ENCODE measurements at regions not wholly inside any gene's neighbourhood (a gene's known extent, or its start where the extent isn't known, plus 50 kb on each side); places are given as distances from the start of the nearest gene placed in this dataset.
"Not testable (repeated sequence)": the region's sequence is repeated elsewhere in the genome, so short reads cannot be mapped to it uniquely, and the experiment has no call there.

DNA sequence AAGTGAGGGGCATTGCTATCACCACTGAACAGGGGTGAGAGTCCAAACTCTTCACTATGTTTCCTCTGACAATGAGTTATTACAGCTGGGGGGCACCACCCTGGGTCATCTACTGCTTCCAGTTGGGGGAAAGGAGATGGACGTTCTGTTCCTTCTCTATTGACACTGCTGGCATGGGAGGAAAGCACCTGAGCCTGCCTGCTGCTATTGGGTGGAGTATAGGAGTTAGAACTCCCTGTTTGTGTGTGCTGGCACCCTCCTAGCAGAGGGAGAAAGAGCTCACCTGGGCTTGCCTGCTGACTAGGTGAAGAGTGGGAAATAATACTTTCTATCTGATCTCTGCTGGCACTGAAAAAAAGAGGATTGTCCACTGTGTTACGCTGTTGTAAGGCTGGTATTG lies 163.8 kb downstream of the MSN start:
- Histone ChIP-seq H3K27ac (no peak overlapping the region), H3K4me1 (replicated peaks in 1 of 2) (no peaks in the 10 kb centered on the region), H3K36me3 (replicated peaks in 1 of 2) (no peaks in the 10 kb centered on the region), H3K4me3 (no peak overlapping the region), H3K9me3 (replicated peaks in 1 of 3) (no peaks in the 10 kb centered on the region), H3K27me3 (peaks cover 15% of the 10 kb centered on the region)
- intact Hi-C loops (cut with DNase I), result no loop called here
- DNase-seq, result no peak
- 38 to 60% (median 51%) methylated on average over 1 to 2 of the region's 2 CpGs for WGBS, 4 donors
- TF ChIP-seq, protein P1, sequence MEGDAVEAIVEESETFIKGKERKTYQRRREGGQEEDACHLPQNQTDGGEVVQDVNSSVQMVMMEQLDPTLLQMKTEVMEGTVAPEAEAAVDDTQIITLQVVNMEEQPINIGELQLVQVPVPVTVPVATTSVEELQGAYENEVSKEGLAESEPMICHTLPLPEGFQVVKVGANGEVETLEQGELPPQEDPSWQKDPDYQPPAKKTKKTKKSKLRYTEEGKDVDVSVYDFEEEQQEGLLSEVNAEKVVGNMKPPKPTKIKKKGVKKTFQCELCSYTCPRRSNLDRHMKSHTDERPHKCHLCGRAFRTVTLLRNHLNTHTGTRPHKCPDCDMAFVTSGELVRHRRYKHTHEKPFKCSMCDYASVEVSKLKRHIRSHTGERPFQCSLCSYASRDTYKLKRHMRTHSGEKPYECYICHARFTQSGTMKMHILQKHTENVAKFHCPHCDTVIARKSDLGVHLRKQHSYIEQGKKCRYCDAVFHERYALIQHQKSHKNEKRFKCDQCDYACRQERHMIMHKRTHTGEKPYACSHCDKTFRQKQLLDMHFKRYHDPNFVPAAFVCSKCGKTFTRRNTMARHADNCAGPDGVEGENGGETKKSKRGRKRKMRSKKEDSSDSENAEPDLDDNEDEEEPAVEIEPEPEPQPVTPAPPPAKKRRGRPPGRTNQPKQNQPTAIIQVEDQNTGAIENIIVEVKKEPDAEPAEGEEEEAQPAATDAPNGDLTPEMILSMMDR (IDR thresholded peaks at IDR 0.05), result no peak
- TF ChIP-seq POLR2A (IDR thresholded peaks at IDR 0.05), result no peak

DNA sequence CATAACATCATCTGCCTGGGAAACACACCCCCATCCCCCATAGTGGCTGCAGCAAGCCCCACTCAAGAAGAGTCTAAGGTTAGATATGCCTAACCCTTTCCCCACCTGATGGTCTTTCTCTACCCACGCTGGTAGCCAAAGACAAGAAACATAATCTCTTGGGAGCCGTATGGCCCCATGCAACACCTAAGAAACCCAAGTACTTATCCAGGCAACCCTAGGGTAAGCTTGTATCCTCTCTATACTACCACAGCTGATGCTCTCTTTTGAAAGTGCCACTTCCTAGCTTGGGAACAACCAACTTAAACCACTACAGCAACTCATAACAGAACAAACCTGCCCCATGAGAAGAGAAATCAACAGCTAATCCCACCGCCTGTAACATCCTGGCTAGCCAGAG lies 161.1 kb downstream of the MSN start:
- no peak for TF ChIP-seq POLR2A (IDR thresholded peaks at IDR 0.05)
- TF ChIP-seq, protein P1 (IDR thresholded peaks at IDR 0.05), result no peak
- H3K36me3 ChIP-seq (replicated peaks in 1 of 2), result no peaks in the 10 kb centered on the region
- no peak overlapping the region for H3K4me3 ChIP-seq
- intact Hi-C loops (cut with DNase I), result no loop called here
- no peak for DNase-seq
- H3K27me3 ChIP-seq, result peaks cover 15% of the 10 kb centered on the region
- no peaks in the 10 kb centered on the region for H3K9me3 ChIP-seq (replicated peaks in 1 of 3)
- H3K27ac ChIP-seq, result no peak overlapping the region
- no peaks in the 10 kb centered on the region for H3K4me1 ChIP-seq (replicated peaks in 1 of 2)
- 61 to 80% (median 69%) methylated on average over 1 to 3 of the region's 3 CpGs for WGBS, 4 donors

DNA sequence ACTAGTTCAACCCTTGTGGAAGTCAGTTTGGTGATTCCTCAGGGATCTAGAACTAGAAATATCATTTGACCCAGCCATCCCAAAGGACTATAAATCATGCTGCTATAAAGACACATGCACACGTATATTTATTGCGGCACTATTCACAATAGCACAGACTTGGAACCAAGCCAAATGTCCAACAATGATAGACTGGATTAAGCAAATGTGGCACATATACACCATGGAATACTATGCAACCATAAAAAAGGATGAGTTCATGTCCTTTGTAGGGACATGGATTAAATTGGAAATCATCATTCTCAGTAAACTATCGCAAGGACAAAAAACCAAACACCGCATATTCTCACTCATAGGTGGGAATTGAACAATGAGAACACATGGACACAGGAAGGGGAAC lies 157.8 kb downstream of the MSN start:
- H3K4me3 ChIP-seq; DNase-seq; H3K36me3 ChIP-seq (replicated peaks in 1 of 2); H3K9me3 ChIP-seq (replicated peaks in 1 of 3); intact Hi-C loops (cut with DNase I); H3K4me1 ChIP-seq (replicated peaks in 1 of 2); H3K27ac ChIP-seq: not testable (repeated sequence)
- 82 to 88% (median 87%) methylated on average over 2 to 4 of the region's 4 CpGs for WGBS, 4 donors
- peaks cover 35% of the 10 kb centered on the region for H3K27me3 ChIP-seq

DNA sequence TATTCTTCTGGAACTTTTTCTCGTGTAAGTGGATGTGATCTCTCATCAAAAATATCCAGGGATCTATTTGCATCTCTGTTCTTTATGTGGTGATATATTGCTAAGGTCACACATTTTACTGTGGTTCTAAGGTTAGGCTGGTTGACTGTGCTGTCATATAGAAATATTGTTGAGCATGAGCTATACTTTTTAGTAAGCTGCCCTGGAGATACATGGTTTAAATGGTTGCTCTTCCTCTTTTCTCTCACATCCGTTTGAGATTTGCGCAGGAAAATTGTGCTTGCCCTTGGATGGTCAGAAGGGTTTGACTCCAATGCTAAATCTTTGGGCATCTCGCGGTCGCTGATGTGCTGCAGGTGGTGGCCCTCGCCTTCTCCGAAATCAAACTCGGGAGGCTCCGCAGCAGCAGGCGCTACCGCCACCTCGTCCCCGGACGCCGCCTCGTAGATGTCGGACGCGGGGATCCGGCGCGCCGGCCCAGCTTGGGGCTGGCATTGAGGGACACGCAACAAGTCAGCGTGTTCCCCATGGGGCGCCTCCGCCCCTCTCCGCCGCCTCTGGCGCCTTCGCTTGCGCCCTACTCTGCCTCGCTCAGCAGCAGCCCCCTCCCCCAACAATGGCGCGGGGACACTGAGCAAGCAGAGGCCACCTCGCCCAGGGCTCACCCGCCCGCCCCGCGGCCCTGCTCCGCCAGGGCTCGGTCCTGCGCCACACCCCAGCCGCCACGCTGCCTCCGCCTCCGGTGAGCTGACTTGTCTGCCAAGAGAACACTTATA lies 154.5 kb downstream of the MSN start:
- Histone ChIP-seq H3K27me3 (peaks cover 27% of the 10 kb centered on the region), H3K4me1 (replicated peaks in 1 of 2) (no peaks in the 10 kb centered on the region), H3K27ac (no peak overlapping the region), H3K4me3 (peak overlapping the region in 1 of 4 donors; percentile 25), H3K36me3 (replicated peaks in 1 of 2) (no peaks in the 10 kb centered on the region), H3K9me3 (replicated peaks in 1 of 3) (no peaks in the 10 kb centered on the region)
- TF ChIP-seq POLR2A (IDR thresholded peaks at IDR 0.05), result no peak
- TF ChIP-seq, protein P1 (IDR thresholded peaks at IDR 0.05), result no peak
- WGBS, 4 donors, result 4 to 60% (median 44%) methylated on average over 1 to 48 of the region's 48 CpGs
- DNase-seq, result peak in 1 of 7 donors; percentile 0
- intact Hi-C loops (cut with DNase I), result no loop called here

DNA sequence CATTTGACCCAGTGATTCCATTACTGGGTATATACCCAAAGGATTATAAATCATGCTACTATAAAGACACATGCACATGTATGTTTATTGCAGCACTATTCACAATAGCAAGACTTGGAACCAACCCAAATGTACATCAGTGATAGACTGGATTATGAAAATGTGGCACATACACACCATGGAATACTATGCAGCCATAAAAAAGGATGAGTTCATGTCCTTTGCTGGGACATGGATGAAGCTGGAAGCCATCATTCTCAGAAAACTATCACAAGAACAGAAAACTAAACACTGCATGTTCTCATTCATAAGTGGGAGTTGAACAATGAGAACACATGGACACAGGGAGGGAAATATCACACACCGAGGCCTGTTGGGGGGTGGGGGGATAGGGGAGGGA lies 152.5 kb downstream of the MSN start:
- 71 to 100% (median 80%) methylated on average over 1 of the region's 1 CpG for WGBS, 4 donors
- H3K4me3 ChIP-seq; intact Hi-C loops (cut with DNase I); H3K27ac ChIP-seq; H3K36me3 ChIP-seq (replicated peaks in 1 of 2); H3K9me3 ChIP-seq (replicated peaks in 1 of 3); H3K4me1 ChIP-seq (replicated peaks in 1 of 2); DNase-seq: not testable (repeated sequence)
- peaks cover 27% of the 10 kb centered on the region for H3K27me3 ChIP-seq

Data from adrenal gland (tissue), 9 donors.